ENCODE measurements at regions not wholly inside any gene's neighbourhood (a gene's known extent, or its start where the extent isn't known, plus 50 kb on each side); places are given as distances from the start of the nearest gene placed in this dataset.

DNA sequence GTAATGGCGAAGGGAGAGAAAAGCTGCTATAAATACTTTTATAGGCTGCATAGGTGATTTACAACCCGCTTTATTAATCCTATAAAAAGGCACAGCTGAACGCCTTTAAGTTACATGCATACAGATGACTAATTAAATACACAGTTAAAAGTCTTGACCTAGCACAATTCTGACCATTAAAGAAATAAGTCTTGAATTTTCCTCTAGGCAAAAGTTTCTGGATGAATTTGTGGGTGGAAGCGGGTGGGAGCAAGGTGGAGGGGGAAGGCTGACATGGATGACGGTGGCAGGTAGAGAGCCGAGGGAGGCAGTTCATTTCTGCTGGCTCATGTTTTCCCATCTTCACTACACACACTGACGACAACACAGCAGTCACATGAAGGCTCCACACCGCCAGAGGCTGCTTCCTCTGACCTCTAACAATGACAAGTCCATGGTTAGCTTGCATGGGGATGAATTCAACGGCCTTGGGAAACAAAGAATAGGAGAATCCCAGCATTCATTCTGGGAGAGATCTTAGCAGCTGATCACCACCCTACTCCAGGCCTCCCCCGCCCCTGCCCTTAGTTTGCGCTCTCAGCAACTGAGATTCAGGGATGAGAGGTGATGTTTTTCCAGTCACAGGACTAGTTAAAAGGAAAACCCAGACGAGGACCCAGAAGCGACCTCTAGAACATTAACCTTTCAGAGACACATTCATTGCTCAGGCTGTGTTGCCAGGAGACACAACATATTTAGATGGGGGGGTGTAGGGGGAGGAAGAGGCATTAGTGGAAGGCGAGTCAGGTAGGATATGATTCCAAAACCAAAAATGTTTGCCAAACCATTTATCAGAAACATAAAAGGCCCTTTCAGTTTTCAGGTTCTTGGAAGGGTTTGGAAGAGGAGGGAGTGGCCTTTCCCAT, 329.3 kb downstream of the PIK3R1 start:
- Histone ChIP-seq H3K4me1 (ENCODE audit: control insufficient read depth in 2 of 2, insufficient read depth in 2 of 2, low read length in 1 of 2) (peaks cover 0 to 6% of the 10 kb centered on the region in 2 donors), H3K4me3 (ENCODE audit: low read depth in 1 of 2, low read length in 2 of 2) (no peak overlapping the region), H3K27me3 (ENCODE audit: control insufficient read depth in 1 of 2, insufficient read depth in 2 of 2, low read length in 2 of 2) (no peaks in the 10 kb centered on the region), H3K36me3 (ENCODE audit: control insufficient read depth in 2 of 2, insufficient read depth in 2 of 2, low read length in 1 of 2) (no peaks in the 10 kb centered on the region), H3K9me3 (ENCODE audit: control insufficient read depth in 2 of 2, insufficient read depth in 1 of 2, low read depth in 1 of 2, low read length in 1 of 2) (no peaks in the 10 kb centered on the region), H3K27ac (ENCODE audit: low read depth in 2 of 2, low read length in 1 of 2) (peak overlapping the region; percentile 18 to 77)
- 49 to 64% methylated on average over 14 of the region's 14 CpGs for WGBS, 2 donors

DNA sequence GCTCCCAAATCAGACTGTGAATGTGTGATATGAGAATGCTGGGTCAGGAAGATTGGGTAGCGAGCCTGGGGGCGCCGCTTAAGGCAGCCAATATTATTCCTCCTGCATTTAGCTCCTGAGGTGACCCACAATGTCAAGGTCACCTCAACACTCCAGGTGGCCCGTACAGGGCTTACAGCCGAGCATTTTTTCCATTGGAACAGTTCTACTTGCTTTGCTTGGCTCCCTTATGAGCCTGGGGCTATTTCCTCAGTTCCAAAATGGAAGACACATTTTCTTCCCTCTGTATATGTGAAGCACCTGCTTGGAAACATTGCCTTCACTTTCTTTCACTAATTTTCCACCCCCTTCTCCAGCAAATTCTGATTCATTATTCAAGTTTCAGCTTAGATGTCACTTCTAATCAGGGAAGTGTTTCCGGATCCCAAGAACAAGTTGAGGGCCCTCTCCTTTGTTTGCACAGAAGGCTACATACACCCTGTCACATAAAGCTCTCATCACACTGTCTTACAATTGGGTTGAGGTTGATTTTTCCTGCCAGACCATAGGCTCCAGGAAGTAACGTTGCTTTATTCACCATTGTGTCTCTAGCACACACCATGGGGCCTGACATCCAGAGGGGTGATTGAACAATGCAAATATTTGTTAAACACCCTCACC, 330.2 kb downstream of the PIK3R1 start:
- peaks cover 0 to 6% of the 10 kb centered on the region in 2 donors for H3K4me1 ChIP-seq (ENCODE audit: control insufficient read depth in 2 of 2, insufficient read depth in 2 of 2, low read length in 1 of 2)
- peak overlapping the region in 1 of 2 donors; percentile 13 for H3K27ac ChIP-seq (ENCODE audit: low read depth in 2 of 2, low read length in 1 of 2)
- 46 to 60% methylated on average over 7 of the region's 7 CpGs for WGBS, 2 donors

DNA sequence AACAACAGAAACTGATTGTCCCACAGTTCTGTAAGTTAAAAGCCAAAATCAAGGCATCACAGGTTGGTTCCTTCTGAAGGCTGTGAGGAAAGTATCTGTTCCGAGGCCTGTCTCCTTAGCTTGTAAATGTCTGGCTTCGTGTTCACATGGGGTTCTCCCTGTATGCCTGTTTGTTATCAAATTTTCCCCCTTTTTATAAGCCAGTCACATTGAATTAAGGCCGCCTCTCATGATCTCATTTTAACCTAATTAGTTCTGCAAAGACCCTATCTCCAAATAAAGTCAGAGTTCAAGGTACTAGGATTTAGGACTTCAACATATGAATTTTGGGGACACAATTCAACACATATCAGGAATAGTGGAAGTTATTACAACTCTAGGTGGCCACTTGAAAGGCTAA, 331.5 kb downstream of the PIK3R1 start:
- 94 to 95% methylated on average over 3 of the region's 3 CpGs for WGBS, 2 donors
- no peaks in the 10 kb centered on the region for H3K9me3 ChIP-seq (ENCODE audit: control insufficient read depth in 2 of 2, insufficient read depth in 1 of 2, low read depth in 1 of 2, low read length in 1 of 2)
- H3K36me3 ChIP-seq (ENCODE audit: control insufficient read depth in 2 of 2, insufficient read depth in 2 of 2, low read length in 1 of 2): no peaks in the 10 kb centered on the region
- H3K4me1 ChIP-seq (ENCODE audit: control insufficient read depth in 2 of 2, insufficient read depth in 2 of 2, low read length in 1 of 2): peaks cover 0 to 6% of the 10 kb centered on the region in 2 donors
- no peak overlapping the region for H3K27ac ChIP-seq (ENCODE audit: low read depth in 2 of 2, low read length in 1 of 2)
- H3K27me3 ChIP-seq (ENCODE audit: control insufficient read depth in 1 of 2, insufficient read depth in 2 of 2, low read length in 2 of 2): no peaks in the 10 kb centered on the region
- no peak overlapping the region for H3K4me3 ChIP-seq (ENCODE audit: low read depth in 1 of 2, low read length in 2 of 2)

More for the DNA sequence above, 330.2 kb downstream of the PIK3R1 start:
- H3K27me3 ChIP-seq (ENCODE audit: control insufficient read depth in 1 of 2, insufficient read depth in 2 of 2, low read length in 2 of 2): no peaks in the 10 kb centered on the region
- no peak overlapping the region for H3K4me3 ChIP-seq (ENCODE audit: low read depth in 1 of 2, low read length in 2 of 2)
- H3K9me3 ChIP-seq (ENCODE audit: control insufficient read depth in 2 of 2, insufficient read depth in 1 of 2, low read depth in 1 of 2, low read length in 1 of 2): no peaks in the 10 kb centered on the region
- no peaks in the 10 kb centered on the region for H3K36me3 ChIP-seq (ENCODE audit: control insufficient read depth in 2 of 2, insufficient read depth in 2 of 2, low read length in 1 of 2)

DNA sequence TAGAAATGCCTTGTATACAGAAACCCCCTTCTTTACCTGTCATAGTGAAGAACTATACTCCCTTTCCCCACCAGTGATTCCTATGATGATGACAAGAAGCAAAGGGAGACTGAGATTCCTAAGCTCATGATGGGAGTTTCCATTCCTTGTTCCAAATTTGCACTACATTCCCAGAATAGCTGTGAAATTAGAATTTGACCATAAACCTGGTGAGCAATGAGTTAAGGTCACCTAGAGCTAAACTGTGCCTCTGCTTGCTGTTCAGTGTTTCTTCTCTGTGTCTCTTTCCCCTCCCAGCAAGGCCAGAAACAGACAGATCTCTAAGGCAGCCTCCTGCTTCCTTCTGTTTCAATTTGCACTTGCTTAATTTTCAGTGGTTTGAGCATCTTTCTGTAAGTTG, 332.1 kb downstream of the PIK3R1 start:
- peaks cover 0 to 6% of the 10 kb centered on the region in 2 donors for H3K4me1 ChIP-seq (ENCODE audit: control insufficient read depth in 2 of 2, insufficient read depth in 2 of 2, low read length in 1 of 2)
- no peaks in the 10 kb centered on the region for H3K27me3 ChIP-seq (ENCODE audit: control insufficient read depth in 1 of 2, insufficient read depth in 2 of 2, low read length in 2 of 2)
- H3K36me3 ChIP-seq (ENCODE audit: control insufficient read depth in 2 of 2, insufficient read depth in 2 of 2, low read length in 1 of 2): no peaks in the 10 kb centered on the region
- H3K27ac ChIP-seq (ENCODE audit: low read depth in 2 of 2, low read length in 1 of 2): no peak overlapping the region
- no peaks in the 10 kb centered on the region for H3K9me3 ChIP-seq (ENCODE audit: control insufficient read depth in 2 of 2, insufficient read depth in 1 of 2, low read depth in 1 of 2, low read length in 1 of 2)
- H3K4me3 ChIP-seq (ENCODE audit: low read depth in 1 of 2, low read length in 2 of 2): no peak overlapping the region

DNA sequence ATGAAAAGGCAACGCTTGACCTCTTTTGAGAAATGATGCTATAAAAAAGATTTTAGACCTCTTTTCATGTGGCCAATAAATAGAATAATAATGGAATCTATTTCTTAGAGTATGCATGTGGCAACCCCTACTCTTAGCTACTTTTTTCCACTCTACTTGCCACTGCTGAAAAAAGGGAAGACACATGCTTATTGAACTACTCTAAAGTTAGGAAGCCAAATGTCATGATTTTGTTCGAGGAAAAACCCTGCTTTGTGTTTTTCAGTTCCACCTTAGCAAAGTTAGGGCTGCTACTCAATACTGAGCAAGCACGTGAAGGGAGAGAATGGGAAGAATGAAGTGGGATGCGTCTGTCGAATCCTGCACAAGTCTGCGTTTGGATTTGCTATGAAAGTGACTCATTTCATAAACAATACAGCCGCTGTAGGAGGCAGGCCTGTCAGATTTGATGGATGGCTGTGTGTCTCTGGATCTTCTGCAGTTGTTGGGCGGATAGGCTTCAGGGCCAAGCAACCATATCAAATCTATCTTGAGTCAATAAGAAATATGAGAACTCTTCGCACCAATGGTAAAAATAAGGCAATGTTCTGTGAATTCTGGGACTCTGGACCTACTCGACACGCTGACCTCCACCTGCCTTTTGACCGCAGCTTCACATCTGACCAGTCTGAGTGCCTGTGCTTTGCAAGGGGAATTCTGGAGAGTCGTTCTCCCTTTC, 333.6 kb downstream of the PIK3R1 start:
- H3K27me3 ChIP-seq (ENCODE audit: control insufficient read depth in 1 of 2, insufficient read depth in 2 of 2, low read length in 2 of 2): no peaks in the 10 kb centered on the region
- peaks cover 0 to 6% of the 10 kb centered on the region in 2 donors for H3K4me1 ChIP-seq (ENCODE audit: control insufficient read depth in 2 of 2, insufficient read depth in 2 of 2, low read length in 1 of 2)
- H3K9me3 ChIP-seq (ENCODE audit: control insufficient read depth in 2 of 2, insufficient read depth in 1 of 2, low read depth in 1 of 2, low read length in 1 of 2): no peaks in the 10 kb centered on the region
- no peak overlapping the region for H3K4me3 ChIP-seq (ENCODE audit: low read depth in 1 of 2, low read length in 2 of 2)
- H3K27ac ChIP-seq (ENCODE audit: low read depth in 2 of 2, low read length in 1 of 2): no peak overlapping the region
- H3K36me3 ChIP-seq (ENCODE audit: control insufficient read depth in 2 of 2, insufficient read depth in 2 of 2, low read length in 1 of 2): no peaks in the 10 kb centered on the region
- 45 to 59% methylated on average over 13 of the region's 13 CpGs for WGBS, 2 donors

DNA sequence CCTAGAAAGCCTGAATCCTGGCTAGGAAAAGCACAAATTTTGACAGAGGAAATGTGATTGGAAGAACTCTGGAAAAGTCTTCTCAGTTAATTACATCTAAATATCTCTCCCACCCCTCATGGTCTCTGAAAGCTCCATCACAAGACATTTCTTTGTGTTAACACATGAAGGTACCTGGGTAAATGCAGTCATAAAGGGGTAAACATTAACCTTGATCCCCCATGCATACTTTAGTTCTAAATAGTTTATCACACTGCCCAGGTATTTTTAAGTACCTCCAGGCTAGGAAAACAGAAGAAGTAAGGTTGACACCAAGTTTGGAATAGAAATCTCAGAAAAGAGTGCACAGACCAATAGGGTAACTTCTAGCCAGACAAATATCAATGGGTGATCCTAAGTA, 334.5 kb downstream of the PIK3R1 start:
- Histone ChIP-seq H3K4me3 (ENCODE audit: low read depth in 1 of 2, low read length in 2 of 2) (no peak overlapping the region), H3K4me1 (ENCODE audit: control insufficient read depth in 2 of 2, insufficient read depth in 2 of 2, low read length in 1 of 2) (peaks cover 0 to 5% of the 10 kb centered on the region in 2 donors), H3K9me3 (ENCODE audit: control insufficient read depth in 2 of 2, insufficient read depth in 1 of 2, low read depth in 1 of 2, low read length in 1 of 2) (no peaks in the 10 kb centered on the region), H3K27me3 (ENCODE audit: control insufficient read depth in 1 of 2, insufficient read depth in 2 of 2, low read length in 2 of 2) (no peaks in the 10 kb centered on the region), H3K27ac (ENCODE audit: low read depth in 2 of 2, low read length in 1 of 2) (no peak overlapping the region), H3K36me3 (ENCODE audit: control insufficient read depth in 2 of 2, insufficient read depth in 2 of 2, low read length in 1 of 2) (no peaks in the 10 kb centered on the region)

DNA sequence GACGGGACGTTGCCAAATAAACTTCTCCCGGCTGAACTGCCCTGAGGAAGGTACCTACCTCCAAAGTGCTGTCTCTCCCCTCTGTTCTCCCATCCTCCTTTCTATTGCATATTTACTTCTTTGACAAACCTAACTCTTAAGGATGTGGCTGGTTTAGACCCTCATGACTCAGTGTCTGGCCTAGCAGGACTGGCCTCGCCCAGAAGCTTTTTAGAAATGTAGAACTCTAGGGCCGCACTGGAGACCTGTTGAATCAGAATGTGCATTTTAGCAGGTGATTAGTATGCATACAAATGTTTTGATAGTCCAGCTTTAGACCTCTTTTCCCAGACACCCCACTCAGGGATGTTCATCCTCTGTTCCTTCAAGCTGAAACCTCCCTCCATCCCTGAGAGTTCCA, 335.9 kb downstream of the PIK3R1 start:
- no peak overlapping the region for H3K27ac ChIP-seq (ENCODE audit: low read depth in 2 of 2, low read length in 1 of 2)
- H3K9me3 ChIP-seq (ENCODE audit: control insufficient read depth in 2 of 2, insufficient read depth in 1 of 2, low read depth in 1 of 2, low read length in 1 of 2): no peaks in the 10 kb centered on the region
- 70 to 77% methylated on average over 5 of the region's 5 CpGs for WGBS, 2 donors
- no peak overlapping the region for H3K4me3 ChIP-seq (ENCODE audit: low read depth in 1 of 2, low read length in 2 of 2)
- H3K36me3 ChIP-seq (ENCODE audit: control insufficient read depth in 2 of 2, insufficient read depth in 2 of 2, low read length in 1 of 2): no peaks in the 10 kb centered on the region
- H3K27me3 ChIP-seq (ENCODE audit: control insufficient read depth in 1 of 2, insufficient read depth in 2 of 2, low read length in 2 of 2): no peaks in the 10 kb centered on the region
- peaks cover 0 to 9% of the 10 kb centered on the region in 2 donors for H3K4me1 ChIP-seq (ENCODE audit: control insufficient read depth in 2 of 2, insufficient read depth in 2 of 2, low read length in 1 of 2)

DNA sequence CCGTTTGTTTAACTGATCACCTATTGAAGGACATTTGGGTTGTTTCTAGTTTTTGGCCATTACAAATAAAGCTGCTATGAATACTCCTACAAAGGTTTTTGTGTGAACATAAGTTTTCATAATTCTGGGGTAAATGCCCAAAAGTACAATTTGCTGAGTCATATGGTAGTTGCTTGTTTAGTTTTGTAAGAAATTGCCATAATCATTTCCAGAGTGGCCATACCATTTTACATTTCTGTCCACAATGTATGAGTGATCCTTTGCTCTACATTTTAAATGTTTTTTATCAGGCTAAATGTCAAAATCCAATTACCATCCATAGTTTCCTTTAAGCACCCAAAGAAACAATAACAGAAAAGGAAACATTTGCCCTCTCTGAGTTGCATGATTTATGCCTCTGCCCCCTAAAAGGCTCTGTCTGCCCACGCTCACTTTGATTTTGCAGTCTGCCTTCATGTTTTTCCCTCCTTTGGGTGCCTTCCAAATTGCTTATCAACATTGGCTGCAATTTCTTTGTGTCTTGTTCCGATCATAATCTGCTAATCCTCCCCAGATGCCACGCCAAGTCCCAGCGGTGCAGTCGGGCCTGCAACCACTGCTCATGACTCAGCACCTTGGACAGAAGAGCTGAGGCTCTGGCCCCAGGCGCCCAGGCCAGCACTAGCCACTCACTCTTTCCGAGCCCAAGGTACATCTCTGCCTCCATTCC, 339.2 kb downstream of the PIK3R1 start:
- Histone ChIP-seq H3K27me3 (ENCODE audit: control insufficient read depth in 1 of 2, insufficient read depth in 2 of 2, low read length in 2 of 2) (no peaks in the 10 kb centered on the region), H3K4me3 (ENCODE audit: low read depth in 1 of 2, low read length in 2 of 2) (no peak overlapping the region), H3K9me3 (ENCODE audit: control insufficient read depth in 2 of 2, insufficient read depth in 1 of 2, low read depth in 1 of 2, low read length in 1 of 2) (peaks cover 0 to 4% of the 10 kb centered on the region in 2 donors), H3K4me1 (ENCODE audit: control insufficient read depth in 2 of 2, insufficient read depth in 2 of 2, low read length in 1 of 2) (peaks cover 0 to 8% of the 10 kb centered on the region in 2 donors), H3K36me3 (ENCODE audit: control insufficient read depth in 2 of 2, insufficient read depth in 2 of 2, low read length in 1 of 2) (no peaks in the 10 kb centered on the region), H3K27ac (ENCODE audit: low read depth in 2 of 2, low read length in 1 of 2) (no peak overlapping the region)
- 27 to 28% methylated on average over 8 of the region's 8 CpGs for WGBS, 2 donors

Measured in esophagus (tissue), 2 donors.